Inflammatory macrophage treated with lipopolysaccharide for 1 hour (primary cell): ENCODE measurements at regions not wholly inside any gene's neighbourhood (a gene's known extent, or its start where the extent isn't known, plus 50 kb on each side); places are given as distances from the start of the nearest gene placed in this dataset.

Experiments
- DNase-seq, 2 donors: peaks; one replicate each; pipeline ENCODE4 v3.0.0-alpha.2; 2020 to 2022

GRCh38 chr14:49220492-49220891 lies 365.7 kb downstream of the RPS29 start:
- no peak for DNase-seq

- no peak for DNase-seq
Observed at GRCh38 chr14:49218436-49219092, 367.6 kb downstream of the RPS29 start.

DNA sequence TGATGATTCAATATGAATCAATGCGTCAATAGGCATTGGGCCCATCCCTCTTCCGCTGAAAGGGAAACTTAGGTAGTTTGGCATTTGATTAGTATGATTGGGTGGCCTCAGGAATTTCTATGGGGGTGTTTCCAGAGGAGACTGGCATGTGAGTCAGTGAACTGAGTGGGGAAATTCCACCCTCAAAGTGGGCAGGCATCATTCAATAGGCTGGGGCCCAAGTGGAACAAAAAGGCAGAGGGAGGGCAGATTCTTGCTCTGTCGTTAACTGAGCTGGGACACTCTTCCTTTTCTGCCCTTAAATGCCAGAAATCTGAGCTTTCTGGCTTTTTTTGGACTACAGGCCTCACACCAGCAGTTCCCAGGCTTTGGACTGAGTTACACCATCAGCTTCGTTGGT lies 373.5 kb downstream of the RPS29 start:
- DNase-seq, result no peak

DNA sequence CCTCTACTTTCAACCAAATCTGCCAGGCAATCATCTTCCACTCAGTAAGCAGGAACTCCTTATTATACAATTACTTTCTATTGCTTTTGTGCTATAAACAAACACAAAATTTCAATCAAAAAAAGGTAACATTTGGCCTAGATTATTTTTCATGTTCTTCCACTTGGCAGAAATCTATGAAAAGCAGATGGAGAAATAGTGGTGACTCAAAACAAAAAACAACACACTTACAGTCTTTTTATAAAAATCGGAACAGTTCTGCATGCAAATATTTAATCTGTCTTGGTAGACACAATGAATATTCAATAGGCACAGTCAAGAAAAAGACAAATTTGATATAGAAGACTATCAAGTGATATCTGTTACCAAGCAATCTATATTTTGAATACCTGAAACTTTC lies 376.8 kb downstream of the RPS29 start:
- no peak for DNase-seq

- DNase-seq, result no peak
Observed at GRCh38 chr14:49206828-49207227, 379.4 kb downstream of the RPS29 start.

DNA sequence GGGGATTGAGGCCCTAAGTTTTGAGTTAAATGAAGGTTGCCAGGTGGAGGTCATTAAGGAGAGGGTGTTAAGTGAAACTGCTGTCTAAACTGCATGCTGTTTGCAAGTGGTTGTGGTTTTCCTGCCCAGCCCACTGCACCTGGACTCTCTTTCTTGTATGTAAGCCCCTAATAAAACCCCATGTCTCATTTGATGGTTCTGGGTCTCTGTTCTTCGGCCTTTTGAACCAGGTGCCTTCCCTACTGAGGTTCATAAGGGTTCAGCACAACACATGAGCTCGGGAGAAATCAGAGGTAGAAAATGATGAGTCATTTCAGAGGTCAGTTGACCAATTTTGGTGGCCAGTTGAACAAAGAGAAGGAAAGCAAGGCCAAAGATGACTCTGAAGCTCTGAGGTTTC lies 382.5 kb downstream of the RPS29 start:
- DNase-seq, result no peak

DNA sequence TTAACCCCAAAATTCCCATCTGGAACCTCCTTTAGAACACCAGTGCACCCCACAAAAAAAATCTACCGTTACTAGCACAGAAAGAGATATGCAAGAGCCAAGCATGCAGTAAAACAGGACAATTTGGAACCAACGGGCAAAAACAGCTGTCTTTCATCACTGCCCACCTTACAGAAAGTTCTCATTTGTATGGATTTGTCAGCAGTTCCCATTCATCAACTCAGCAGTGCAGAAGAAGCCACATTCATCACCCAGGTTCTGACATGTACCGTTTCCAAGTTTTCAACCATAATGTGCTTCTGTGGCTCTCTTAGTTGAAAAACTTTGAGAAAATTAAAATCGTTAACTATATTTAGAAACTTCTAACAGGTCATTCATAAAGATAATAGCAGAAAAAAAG lies 387.0 kb downstream of the RPS29 start:
- DNase-seq, result no peak

DNA sequence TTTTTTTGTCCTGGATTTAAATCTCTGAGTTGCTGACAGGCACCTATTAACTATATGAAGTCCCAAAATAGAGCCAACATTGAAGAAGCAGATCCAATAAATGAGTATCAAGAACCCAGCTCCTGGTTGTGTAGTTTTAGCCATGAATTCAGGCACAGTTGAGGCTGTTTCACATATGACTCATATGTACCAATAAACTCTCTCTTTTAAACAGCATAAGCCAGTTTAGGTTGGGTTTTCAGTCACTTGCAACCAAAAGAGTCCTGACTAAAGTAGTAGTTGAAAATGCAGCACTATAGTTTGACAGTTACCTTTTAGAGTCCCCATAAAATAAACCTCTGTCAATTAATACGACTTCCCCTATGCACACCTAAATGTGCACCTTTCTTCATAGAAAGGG lies 389.9 kb downstream of the RPS29 start:
- no peak for DNase-seq

DNA sequence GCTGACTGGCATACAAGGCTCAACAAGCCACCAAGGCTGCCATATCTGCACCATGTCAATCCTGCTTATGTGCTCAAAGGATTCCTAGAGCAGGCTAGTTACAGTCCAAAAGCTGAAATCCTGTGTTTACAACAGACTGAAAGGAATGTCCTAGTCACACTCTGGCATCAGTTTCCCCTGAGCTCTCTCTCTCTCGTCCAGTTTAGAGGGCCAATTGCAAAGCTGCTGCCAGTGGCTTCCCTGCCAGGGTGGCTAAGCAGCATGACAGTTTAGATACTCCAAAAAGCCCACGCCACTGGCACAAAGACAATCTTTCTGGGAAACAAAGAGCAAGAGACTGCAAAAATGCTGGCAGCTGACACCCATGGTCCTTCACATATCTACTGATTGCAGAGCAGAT lies 392.1 kb downstream of the RPS29 start:
- DNase-seq, result no peak

GRCh38 chr14:49193332-49194065 lies 392.7 kb downstream of the RPS29 start:
- no peak for DNase-seq

DNA sequence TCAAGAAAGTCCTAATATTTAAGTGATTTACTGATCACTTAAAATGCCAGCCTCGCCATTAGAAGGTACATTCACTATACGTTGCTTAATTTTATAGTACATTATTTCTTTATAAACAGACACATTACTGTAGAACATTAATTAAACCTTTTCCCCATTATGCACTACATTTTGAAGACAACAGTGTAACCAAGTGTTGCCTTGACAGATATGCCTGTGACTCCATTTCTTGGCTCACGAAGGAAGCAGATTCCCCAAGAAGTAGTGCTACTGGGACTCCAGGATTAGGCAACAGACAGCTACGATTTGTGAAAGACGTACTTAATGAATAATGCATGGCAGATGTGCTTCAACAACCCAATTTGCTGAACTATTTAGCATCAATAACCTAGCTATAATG lies 394.8 kb downstream of the RPS29 start:
- no peak for DNase-seq

GRCh38 chr14:49189375-49189774 lies 396.8 kb downstream of the RPS29 start:
- DNase-seq, result no peak

DNA sequence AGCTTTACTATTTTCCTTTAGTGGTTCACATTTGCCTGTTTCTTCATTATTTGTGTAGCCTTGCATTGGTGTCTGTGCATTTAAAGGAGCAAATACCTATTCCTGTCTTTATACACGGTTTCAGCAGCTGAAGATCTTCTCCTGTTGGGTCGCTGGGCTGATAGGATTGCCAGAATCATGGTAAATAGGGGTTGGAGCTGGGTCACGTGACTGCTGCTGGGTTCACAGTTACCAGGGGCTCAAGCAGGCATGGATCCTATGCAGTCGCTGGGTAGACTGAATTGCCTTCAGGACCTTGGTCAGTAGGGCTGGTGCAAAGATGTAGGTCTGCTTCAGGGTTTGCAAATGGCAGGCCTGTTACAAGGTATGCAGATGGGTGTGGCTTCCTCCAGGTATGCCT lies 398.4 kb downstream of the RPS29 start:
- DNase-seq, result no peak

- DNase-seq, result peak; percentile 20 to 69
Observed at GRCh38 chr14:49173765-49174373, 412.3 kb downstream of the RPS29 start.

GRCh38 chr14:49164074-49164473 lies 422.1 kb downstream of the RPS29 start:
- DNase-seq, result no peak

GRCh38 chr14:49160983-49161382 lies 425.2 kb downstream of the RPS29 start:
- no peak for DNase-seq

DNA sequence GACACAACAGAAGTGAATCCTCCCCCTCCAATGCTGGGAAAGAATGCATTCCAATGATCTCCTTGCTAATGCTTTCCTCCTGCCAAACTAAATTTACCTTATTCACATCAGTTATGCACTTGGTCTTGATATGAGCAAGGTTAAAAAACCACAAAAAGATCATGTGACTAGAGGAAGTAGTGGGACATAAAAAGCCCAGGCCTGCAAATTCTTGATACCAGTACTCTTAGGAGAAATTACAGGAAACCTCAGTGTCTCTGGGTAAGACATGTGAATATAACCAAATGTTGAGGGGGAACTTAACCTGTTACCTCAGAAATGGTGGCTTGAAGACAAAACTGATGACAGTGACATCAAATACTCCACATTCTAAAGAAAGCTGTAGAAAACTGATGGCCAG lies 427.1 kb downstream of the RPS29 start:
- DNase-seq, result no peak

- no peak for DNase-seq
Observed at GRCh38 chr14:49139593-49139992, 446.6 kb downstream of the RPS29 start.

GRCh38 chr14:49134940-49135339 lies 451.2 kb downstream of the RPS29 start:
- DNase-seq, result no peak

DNA sequence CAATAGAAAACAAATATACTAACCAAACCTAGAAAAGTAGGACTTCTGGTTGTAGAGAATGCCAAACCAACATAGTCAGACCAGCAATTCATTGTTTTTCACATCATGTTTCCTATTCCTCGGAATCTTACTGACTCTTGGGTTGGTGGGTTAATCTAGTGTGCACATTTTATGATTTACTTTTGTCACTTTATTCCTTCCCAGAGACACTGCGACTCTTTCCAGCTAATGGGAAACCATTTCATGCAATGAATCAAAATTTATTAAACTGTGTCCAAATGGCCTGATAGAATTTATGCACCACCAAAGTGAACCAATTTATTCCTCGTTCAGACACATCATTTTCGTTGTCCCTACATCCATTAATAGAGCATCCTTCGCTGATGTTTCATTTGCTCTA lies 464.9 kb downstream of the RPS29 start:
- DNase-seq, result no peak

- no peak for DNase-seq
Observed at GRCh38 chr14:49114161-49114893, 471.9 kb downstream of the RPS29 start.

DNA sequence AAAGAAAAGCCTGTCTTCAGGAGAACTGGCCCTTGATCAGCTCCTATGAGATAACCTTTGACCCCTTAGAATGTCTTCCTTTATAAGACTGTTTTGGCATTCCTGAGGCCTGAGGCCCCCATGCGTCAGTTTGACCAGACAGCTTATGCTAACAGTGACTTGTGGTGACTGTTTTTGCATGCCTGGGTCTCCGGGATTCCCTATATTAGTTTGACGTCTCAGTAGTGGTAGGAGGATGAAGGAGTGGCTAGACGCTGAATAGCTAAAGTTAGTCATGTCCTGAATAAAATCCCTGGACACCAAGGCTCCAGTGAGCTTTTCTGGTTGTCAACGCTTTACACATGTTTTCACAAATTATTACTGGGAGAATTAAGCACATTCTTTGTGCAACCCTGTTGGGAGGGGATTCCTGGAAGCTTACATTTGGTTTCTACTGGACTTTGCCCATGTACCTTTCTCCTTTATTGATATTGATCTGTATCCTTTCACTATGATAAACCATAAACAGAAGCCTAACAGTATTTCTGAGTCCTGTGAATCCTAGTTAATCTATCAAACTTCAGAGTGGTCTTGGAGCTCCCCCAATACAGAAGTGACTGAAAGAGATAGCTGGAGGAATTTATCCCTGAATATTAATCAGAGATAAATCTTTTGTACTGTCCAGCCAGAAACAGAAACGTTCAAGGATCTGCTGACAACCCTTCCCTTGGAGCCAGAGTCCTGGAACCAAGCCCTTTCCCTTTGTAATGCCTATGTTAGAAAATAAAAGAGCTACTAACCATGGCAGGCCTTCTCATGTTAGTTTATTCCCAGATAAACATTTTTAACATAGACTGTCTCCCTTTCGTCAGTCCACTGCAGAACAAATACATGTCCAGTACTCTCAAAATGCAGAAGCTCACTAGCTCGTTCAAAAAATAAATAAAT lies 479.2 kb downstream of the RPS29 start:
- no peak for DNase-seq

GRCh38 chr14:49105956-49106355 lies 480.2 kb downstream of the RPS29 start:
- no peak for DNase-seq
